ENCODE measurements at regions not wholly inside any gene's neighbourhood (a gene's known extent, or its start where the extent isn't known, plus 50 kb on each side); places are given as distances from the start of the nearest gene placed in this dataset.

- ChIA-PET POLR2A (no interaction called here), CTCF (no interaction called here)
- no peak overlapping the region for H3K4me3 Mint-ChIP-seq
- H3K9me3 Mint-ChIP-seq, result no peaks in the 10 kb centered on the region
- intact Hi-C loops (cut with micrococcal nuclease), result no loop called here
- no peak for DNase-seq
- H3K4me1 Mint-ChIP-seq (ENCODE audit: low read depth), result no peaks in the 10 kb centered on the region
- H3K27ac Mint-ChIP-seq, result no peak overlapping the region
- H3K36me3 Mint-ChIP-seq (ENCODE audit: low read depth), result no peaks in the 10 kb centered on the region
- TF ChIP-seq CTCF (IDR thresholded peaks at IDR 0.05), result no peak
- ATAC-seq, result no peak
- H3K27me3 Mint-ChIP-seq, result peaks cover 10% of the 10 kb centered on the region
These were observed 50.8 kb upstream of the POFUT2 start for GRCh38 chr21:45338311-45339017.

- ChIA-PET POLR2A (no interaction called here), CTCF (no interaction called here)
- intact Hi-C loops (cut with micrococcal nuclease), result no loop called here
- Mint-ChIP-seq H3K27me3 (peaks cover 10% of the 10 kb centered on the region), H3K36me3 (ENCODE audit: low read depth) (no peaks in the 10 kb centered on the region), H3K4me3 (no peak overlapping the region), H3K9me3 (no peaks in the 10 kb centered on the region), H3K4me1 (ENCODE audit: low read depth) (no peaks in the 10 kb centered on the region), H3K27ac (no peak overlapping the region)
- DNase-seq, result no peak
- TF ChIP-seq CTCF (IDR thresholded peaks at IDR 0.05), result no peak
- no peak for ATAC-seq
These were observed 52.0 kb upstream of the POFUT2 start for GRCh38 chr21:45339421-45340402.

GRCh38 chr21:45340515-45340914, 52.8 kb upstream of the POFUT2 start:
- Mint-ChIP-seq H3K27me3 (peaks cover 10% of the 10 kb centered on the region), H3K36me3 (ENCODE audit: low read depth) (no peaks in the 10 kb centered on the region), H3K4me1 (ENCODE audit: low read depth) (no peaks in the 10 kb centered on the region), H3K9me3 (no peaks in the 10 kb centered on the region), H3K27ac (no peak overlapping the region), H3K4me3 (no peak overlapping the region)
- intact Hi-C loops (cut with micrococcal nuclease), result no loop called here
- ATAC-seq (no peak), DNase-seq (no peak)
- POLR2A ChIA-PET, result no interaction called here
- TF ChIP-seq CTCF (IDR thresholded peaks at IDR 0.05), result no peak
- CTCF ChIA-PET, result interaction anchor here (1.1 kb wide), 1 partner anchor 32 kb away, joined by 4 read pairs; no protein-coding TSS in a partner anchor

- Mint-ChIP-seq H3K27ac (no peak overlapping the region), H3K9me3 (no peaks in the 10 kb centered on the region), H3K36me3 (ENCODE audit: low read depth) (no peaks in the 10 kb centered on the region), H3K27me3 (peaks cover 10% of the 10 kb centered on the region), H3K4me1 (ENCODE audit: low read depth) (no peaks in the 10 kb centered on the region), H3K4me3 (no peak overlapping the region)
- intact Hi-C loops (cut with micrococcal nuclease), result no loop called here
- ATAC-seq (no peak), DNase-seq (no peak)
- ChIA-PET CTCF (interaction anchor here (1.1 kb wide), 1 partner anchor 32 kb away, joined by 4 read pairs; no protein-coding TSS in a partner anchor), POLR2A (no interaction called here)
- no peak for TF ChIP-seq CTCF (IDR thresholded peaks at IDR 0.05)
These were observed 53.6 kb upstream of the POFUT2 start for GRCh38 chr21:45341261-45341660.

- Mint-ChIP-seq H3K9me3 (no peaks in the 10 kb centered on the region), H3K27ac (no peak overlapping the region), H3K27me3 (peaks cover 10% of the 10 kb centered on the region), H3K36me3 (ENCODE audit: low read depth) (no peaks in the 10 kb centered on the region), H3K4me3 (no peak overlapping the region), H3K4me1 (ENCODE audit: low read depth) (no peaks in the 10 kb centered on the region)
- no peak for TF ChIP-seq CTCF (IDR thresholded peaks at IDR 0.05)
- DNase-seq (no peak), ATAC-seq (no peak)
- intact Hi-C loops (cut with micrococcal nuclease), result no loop called here
- ChIA-PET CTCF (interaction anchor here (1.1 kb wide), 1 partner anchor 33 kb away, joined by 4 read pairs; no protein-coding TSS in a partner anchor), POLR2A (no interaction called here)
These were observed 54.1 kb upstream of the POFUT2 start for GRCh38 chr21:45341779-45342178.
